IgD-negative memory B cell (primary cell): ENCODE measurements at regions not wholly inside any gene's neighbourhood (a gene's known extent, or its start where the extent isn't known, plus 50 kb on each side); places are given as distances from the start of the nearest gene placed in this dataset.
"Not testable (repeated sequence)": the region's sequence is repeated elsewhere in the genome, so short reads cannot be mapped to it uniquely, and the experiment has no call there.

Source experiments
- H3K27ac Mint-ChIP-seq, 3 donors: one replicate each; pipeline ENCODE4 v1.8.0; 2020 to 2022; ENCODE audit warnings: mild to moderate bottlenecking in 3 of 3, mixed read lengths in 3 of 3, moderate library complexity in 1 of 3
- H3K27me3 Mint-ChIP-seq: one replicate; pipeline ENCODE4 v1.8.0; 2021; ENCODE audit warnings: mixed read lengths
- H3K36me3 Mint-ChIP-seq: one replicate; pipeline ENCODE4 v1.8.0; 2020; ENCODE audit warnings: mild to moderate bottlenecking, mixed read lengths
- H3K4me1 Mint-ChIP-seq, 3 donors: one replicate each; pipeline ENCODE4 v1.8.0; 2020 to 2022; ENCODE audit warnings: mixed read lengths in 3 of 3, mild to moderate bottlenecking in 1 of 3
- H3K4me3 Mint-ChIP-seq, 4 donors: one replicate each; pipeline ENCODE4 v1.8.0; 2020 to 2022; ENCODE audit warnings: mild to moderate bottlenecking in 4 of 4, mixed read lengths in 4 of 4, moderate library complexity in 3 of 4
- H3K9me3 Mint-ChIP-seq, 3 donors: one replicate each; pipeline ENCODE4 v1.8.0; 2020 to 2021; ENCODE audit warnings: mixed read lengths in 3 of 3, mild to moderate bottlenecking in 1 of 3

GRCh38 chr5:123294544-123294943 lies 128.7 kb downstream of the CEP120 start:
- H3K4me3 Mint-ChIP-seq, result no peak overlapping the region
- H3K27ac Mint-ChIP-seq, result no peak overlapping the region
- peaks cover 0 to 1% (median 0%) of the 10 kb centered on the region in 3 donors for H3K9me3 Mint-ChIP-seq
- peaks cover 11% of the 10 kb centered on the region for H3K27me3 Mint-ChIP-seq
- H3K36me3 Mint-ChIP-seq, result no peaks in the 10 kb centered on the region
- H3K4me1 Mint-ChIP-seq, result no peaks in the 10 kb centered on the region

- no peak overlapping the region for H3K27ac Mint-ChIP-seq
- H3K36me3 Mint-ChIP-seq, result no peaks in the 10 kb centered on the region
- no peaks in the 10 kb centered on the region for H3K9me3 Mint-ChIP-seq
- no peak overlapping the region for H3K4me3 Mint-ChIP-seq
- no peaks in the 10 kb centered on the region for H3K4me1 Mint-ChIP-seq
- peaks cover 12% of the 10 kb centered on the region for H3K27me3 Mint-ChIP-seq
These were observed 134.0 kb downstream of the CEP120 start for GRCh38 chr5:123289210-123289609.

GRCh38 chr5:123287881-123288280 lies 135.3 kb downstream of the CEP120 start:
- Mint-ChIP-seq H3K4me3 (no peak overlapping the region), H3K9me3 (no peaks in the 10 kb centered on the region), H3K36me3 (no peaks in the 10 kb centered on the region), H3K27ac (no peak overlapping the region), H3K4me1 (no peaks in the 10 kb centered on the region), H3K27me3 (peaks cover 14% of the 10 kb centered on the region)

GRCh38 chr5:123286891-123287290 lies 136.3 kb downstream of the CEP120 start:
- H3K27ac Mint-ChIP-seq, result no peak overlapping the region
- H3K27me3 Mint-ChIP-seq, result peaks cover 14% of the 10 kb centered on the region
- no peak overlapping the region for H3K4me3 Mint-ChIP-seq
- H3K9me3 Mint-ChIP-seq, result no peaks in the 10 kb centered on the region
- no peaks in the 10 kb centered on the region for H3K4me1 Mint-ChIP-seq
- H3K36me3 Mint-ChIP-seq, result no peaks in the 10 kb centered on the region

- Mint-ChIP-seq H3K4me1 (no peaks in the 10 kb centered on the region), H3K9me3 (no peaks in the 10 kb centered on the region), H3K36me3 (no peaks in the 10 kb centered on the region), H3K27ac (no peak overlapping the region), H3K4me3 (peak overlapping the region in 1 of 4 donors; percentile 50), H3K27me3 (peaks cover 12% of the 10 kb centered on the region)
These were observed 137.8 kb downstream of the CEP120 start for GRCh38 chr5:123285122-123286023.

GRCh38 chr5:123283499-123283898 lies 139.7 kb downstream of the CEP120 start:
- Mint-ChIP-seq H3K27ac (no peak overlapping the region), H3K9me3 (no peaks in the 10 kb centered on the region), H3K27me3 (peaks cover 7% of the 10 kb centered on the region)

GRCh38 chr5:123283031-123283430 lies 140.2 kb downstream of the CEP120 start:
- H3K27ac Mint-ChIP-seq, result no peak overlapping the region
- H3K36me3 Mint-ChIP-seq, result no peaks in the 10 kb centered on the region
- H3K9me3 Mint-ChIP-seq, result no peaks in the 10 kb centered on the region
- H3K27me3 Mint-ChIP-seq, result peaks cover 7% of the 10 kb centered on the region
- no peaks in the 10 kb centered on the region for H3K4me1 Mint-ChIP-seq
- H3K4me3 Mint-ChIP-seq, result no peak overlapping the region

More at GRCh38 chr5:123283499-123283898, 139.7 kb downstream of the CEP120 start:
- H3K4me1 Mint-ChIP-seq, result no peaks in the 10 kb centered on the region
- no peak overlapping the region for H3K4me3 Mint-ChIP-seq
- no peaks in the 10 kb centered on the region for H3K36me3 Mint-ChIP-seq

- no peaks in the 10 kb centered on the region for H3K36me3 Mint-ChIP-seq
- no peak overlapping the region for H3K4me3 Mint-ChIP-seq
- H3K27ac Mint-ChIP-seq, result no peak overlapping the region
- H3K4me1 Mint-ChIP-seq, result no peaks in the 10 kb centered on the region
- H3K9me3 Mint-ChIP-seq, result no peaks in the 10 kb centered on the region
- peaks cover 7% of the 10 kb centered on the region for H3K27me3 Mint-ChIP-seq
These were observed 140.8 kb downstream of the CEP120 start for GRCh38 chr5:123282444-123282843.

GRCh38 chr5:123280854-123281253 lies 142.3 kb downstream of the CEP120 start:
- H3K4me3 Mint-ChIP-seq, H3K4me1 Mint-ChIP-seq, H3K27me3 Mint-ChIP-seq, H3K27ac Mint-ChIP-seq, H3K36me3 Mint-ChIP-seq, H3K9me3 Mint-ChIP-seq: not testable (repeated sequence)

GRCh38 chr5:123279136-123279535 lies 144.1 kb downstream of the CEP120 start:
- peaks cover 3% of the 10 kb centered on the region for H3K27me3 Mint-ChIP-seq
- H3K27ac Mint-ChIP-seq, result no peak overlapping the region
- no peaks in the 10 kb centered on the region for H3K4me1 Mint-ChIP-seq
- H3K4me3 Mint-ChIP-seq, result no peak overlapping the region
- H3K9me3 Mint-ChIP-seq, result no peaks in the 10 kb centered on the region
- H3K36me3 Mint-ChIP-seq, result no peaks in the 10 kb centered on the region

GRCh38 chr5:123278284-123278683 lies 144.9 kb downstream of the CEP120 start:
- no peak overlapping the region for H3K4me3 Mint-ChIP-seq
- no peaks in the 10 kb centered on the region for H3K36me3 Mint-ChIP-seq
- H3K4me1 Mint-ChIP-seq, result no peaks in the 10 kb centered on the region
- H3K27ac Mint-ChIP-seq, result no peak overlapping the region
- no peaks in the 10 kb centered on the region for H3K9me3 Mint-ChIP-seq
- H3K27me3 Mint-ChIP-seq, result peaks cover 3% of the 10 kb centered on the region

- Mint-ChIP-seq H3K27ac (no peak overlapping the region), H3K9me3 (no peaks in the 10 kb centered on the region), H3K27me3 (no peaks in the 10 kb centered on the region), H3K36me3 (no peaks in the 10 kb centered on the region), H3K4me1 (no peaks in the 10 kb centered on the region), H3K4me3 (no peak overlapping the region)
These were observed 149.2 kb downstream of the CEP120 start for GRCh38 chr5:123273984-123274383.

- Mint-ChIP-seq H3K27ac (no peak overlapping the region), H3K4me3 (no peak overlapping the region), H3K36me3 (no peaks in the 10 kb centered on the region), H3K27me3 (no peaks in the 10 kb centered on the region), H3K9me3 (no peaks in the 10 kb centered on the region), H3K4me1 (no peaks in the 10 kb centered on the region)
These were observed 150.1 kb downstream of the CEP120 start for GRCh38 chr5:123273095-123273494.

GRCh38 chr5:123269851-123270250 lies 153.4 kb downstream of the CEP120 start:
- H3K36me3 Mint-ChIP-seq, result no peaks in the 10 kb centered on the region
- no peak overlapping the region for H3K4me3 Mint-ChIP-seq
- no peaks in the 10 kb centered on the region for H3K27me3 Mint-ChIP-seq
- no peak overlapping the region for H3K27ac Mint-ChIP-seq
- H3K9me3 Mint-ChIP-seq, result no peaks in the 10 kb centered on the region
- no peaks in the 10 kb centered on the region for H3K4me1 Mint-ChIP-seq

- no peak overlapping the region for H3K4me3 Mint-ChIP-seq
- no peaks in the 10 kb centered on the region for H3K4me1 Mint-ChIP-seq
- no peaks in the 10 kb centered on the region for H3K9me3 Mint-ChIP-seq
- no peaks in the 10 kb centered on the region for H3K27me3 Mint-ChIP-seq
- H3K36me3 Mint-ChIP-seq, result no peaks in the 10 kb centered on the region
- H3K27ac Mint-ChIP-seq, result no peak overlapping the region
These were observed 153.8 kb downstream of the CEP120 start for GRCh38 chr5:123269436-123269835.

GRCh38 chr5:123266365-123266764 lies 156.8 kb downstream of the CEP120 start:
- Mint-ChIP-seq H3K4me1 (no peaks in the 10 kb centered on the region), H3K4me3 (no peak overlapping the region), H3K27me3 (peaks cover 1% of the 10 kb centered on the region), H3K9me3 (no peaks in the 10 kb centered on the region), H3K27ac (no peak overlapping the region), H3K36me3 (no peaks in the 10 kb centered on the region)
